Fibroblast of peridontal ligament (primary cell): ENCODE measurements at regions not wholly inside any gene's neighbourhood (a gene's known extent, or its start where the extent isn't known, plus 50 kb on each side); places are given as distances from the start of the nearest gene placed in this dataset.

Experiments
- DNase-seq: peaks from one replicate; pipeline ENCODE4 v3.0.0-alpha.2; 2010; ENCODE audit errors: extremely low read depth

- no peak for DNase-seq
Observed at GRCh38 chr11:42179216-42179615, 719.8 kb upstream of the LRRC4C start.

GRCh38 chr11:42195289-42196013, 736.0 kb upstream of the LRRC4C start:
- DNase-seq, result no peak

GRCh38 chr11:42200311-42200710, 740.9 kb upstream of the LRRC4C start:
- no peak for DNase-seq

- no peak for DNase-seq
Observed at GRCh38 chr11:42201603-42202148, 742.2 kb upstream of the LRRC4C start.

GRCh38 chr11:42205518-42205917, 746.1 kb upstream of the LRRC4C start:
- DNase-seq, result no peak

- no peak for DNase-seq
Observed at GRCh38 chr11:42225664-42226063, 766.2 kb upstream of the LRRC4C start.

GRCh38 chr11:42232673-42233072, 773.2 kb upstream of the LRRC4C start:
- DNase-seq, result no peak

- no peak for DNase-seq
Observed at GRCh38 chr11:42234451-42234951, 775.0 kb upstream of the LRRC4C start.

- no peak for DNase-seq
Observed at GRCh38 chr11:42237701-42238235, 778.3 kb upstream of the LRRC4C start.

GRCh38 chr11:42239188-42239587, 779.7 kb upstream of the LRRC4C start:
- no peak for DNase-seq

GRCh38 chr11:42243385-42243784, 783.9 kb upstream of the LRRC4C start:
- DNase-seq, result no peak

- DNase-seq, result no peak
Observed at GRCh38 chr11:42244376-42244775, 784.9 kb upstream of the LRRC4C start.

- no peak for DNase-seq
Observed at GRCh38 chr11:42249401-42249800, 789.9 kb upstream of the LRRC4C start.

GRCh38 chr11:42249956-42250355, 790.5 kb upstream of the LRRC4C start:
- no peak for DNase-seq

- DNase-seq, result no peak
Observed at GRCh38 chr11:42251984-42252383, 792.5 kb upstream of the LRRC4C start.

- no peak for DNase-seq
Observed at GRCh38 chr11:42253156-42253555, 793.7 kb upstream of the LRRC4C start.

GRCh38 chr11:42255906-42256305, 796.5 kb upstream of the LRRC4C start:
- no peak for DNase-seq

- DNase-seq, result no peak
Observed at GRCh38 chr11:42257534-42257933, 798.1 kb upstream of the LRRC4C start.

- no peak for DNase-seq
Observed at GRCh38 chr11:42265072-42265471, 805.6 kb upstream of the LRRC4C start.

GRCh38 chr11:42271306-42271705, 811.9 kb upstream of the LRRC4C start:
- no peak for DNase-seq

GRCh38 chr11:42273977-42274376, 814.5 kb upstream of the LRRC4C start:
- no peak for DNase-seq

- DNase-seq, result no peak
Observed at GRCh38 chr11:42296910-42297309, 837.5 kb upstream of the LRRC4C start.

- no peak for DNase-seq
Observed at GRCh38 chr11:42299780-42300179, 840.3 kb upstream of the LRRC4C start.
